Activated CD4-positive, alpha-beta T cell treated with anti-CD3 and anti-CD28 coated beads, Interleukin-2, amount 10 ng/mL, durations not matched to agents 7 days and 5 days (primary cell): ENCODE measurements at regions not wholly inside any gene's neighbourhood (a gene's known extent, or its start where the extent isn't known, plus 50 kb on each side); places are given as distances from the start of the nearest gene placed in this dataset.
"Not testable (repeated sequence)": the region's sequence is repeated elsewhere in the genome, so short reads cannot be mapped to it uniquely, and the experiment has no call there.

Experiments used
- CTCF ChIA-PET: fragments of 350-600 bp; sonication (Branson Sonifier 250); formaldehyde crosslinking; loops from one replicate; lab custom pipeline; 2021; ENCODE audit warnings: antibody characterized with exemption; lab: Charles Lee
- POLR2A ChIA-PET: fragments of 350-600 bp; sonication (Branson Sonifier 250); formaldehyde crosslinking; loops from one replicate; lab custom pipeline; 2021; ENCODE audit warnings: antibody characterized with exemption; lab: Charles Lee
- DNase-seq: peaks from one replicate; pipeline ENCODE4 v3.0.0-alpha.2; 2020
- H3K27ac Mint-ChIP-seq: one replicate; pipeline ENCODE4 v1.8.0; 2021; ENCODE audit warnings: mild to moderate bottlenecking, moderate library complexity, mixed read lengths
- H3K27me3 Mint-ChIP-seq: one replicate; pipeline ENCODE4 v1.8.0; 2021; ENCODE audit warnings: mixed read lengths
- H3K36me3 Mint-ChIP-seq: one replicate; pipeline ENCODE4 v1.8.0; 2021; ENCODE audit warnings: low read depth, mixed read lengths
- H3K4me1 Mint-ChIP-seq: one replicate; pipeline ENCODE4 v1.8.0; 2021; ENCODE audit warnings: mixed read lengths
- H3K4me3 Mint-ChIP-seq: one replicate; pipeline ENCODE4 v1.8.0; 2021; ENCODE audit warnings: mild to moderate bottlenecking, moderate library complexity, mixed read lengths
- H3K9me3 Mint-ChIP-seq: one replicate; pipeline ENCODE4 v1.8.0; 2021; ENCODE audit warnings: mixed read lengths

DNA sequence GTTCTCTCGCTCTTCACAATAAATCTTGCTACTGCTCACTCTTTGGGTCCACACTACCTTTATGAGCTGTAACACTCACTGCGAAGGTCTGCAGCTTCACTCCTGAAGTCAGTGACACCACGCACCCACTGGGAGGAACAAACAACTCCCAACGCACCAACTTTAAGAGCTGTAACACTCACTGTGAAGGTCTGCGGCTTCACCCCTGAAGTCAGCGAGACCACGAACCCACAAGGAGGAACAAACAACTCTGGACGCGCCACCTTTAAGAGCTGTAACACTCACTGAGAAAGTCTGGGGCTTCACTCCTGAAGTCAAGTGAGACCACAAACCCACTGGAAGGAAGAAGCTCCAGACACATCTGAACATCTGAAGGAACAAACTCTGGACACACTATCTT lies 89.5 kb upstream of the ITM2A start:
- CTCF ChIA-PET, POLR2A ChIA-PET, H3K9me3 Mint-ChIP-seq, H3K4me1 Mint-ChIP-seq, H3K27me3 Mint-ChIP-seq, H3K27ac Mint-ChIP-seq, H3K4me3 Mint-ChIP-seq, H3K36me3 Mint-ChIP-seq: not testable (repeated sequence)
- DNase-seq, result peak; percentile 6

DNA sequence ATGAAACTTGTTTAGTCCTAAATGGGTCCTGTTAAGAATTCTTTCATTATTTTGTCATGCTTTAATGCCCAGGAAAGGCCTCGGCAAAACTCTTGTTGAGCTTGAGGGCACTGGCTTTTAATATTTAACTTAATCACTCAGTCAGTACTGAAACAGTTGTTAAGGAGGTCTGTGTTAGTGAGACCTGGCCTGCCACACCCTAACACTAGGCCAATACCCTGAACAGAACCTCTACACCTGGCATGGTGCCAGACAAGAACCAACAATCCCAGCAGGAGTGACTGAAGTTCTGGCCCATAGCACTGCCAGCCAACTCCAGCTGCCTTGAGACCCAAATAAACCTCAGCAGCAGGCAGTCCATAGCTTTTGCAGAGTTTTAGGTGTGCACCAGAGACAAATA lies 85.7 kb upstream of the ITM2A start:
- H3K27ac Mint-ChIP-seq, result no peak overlapping the region
- no peaks in the 10 kb centered on the region for H3K36me3 Mint-ChIP-seq
- CTCF ChIA-PET, result no interaction called here
- DNase-seq, result no peak
- peaks cover 4% of the 10 kb centered on the region for H3K4me1 Mint-ChIP-seq
- POLR2A ChIA-PET, result no interaction called here
- no peak overlapping the region for H3K4me3 Mint-ChIP-seq
- no peaks in the 10 kb centered on the region for H3K27me3 Mint-ChIP-seq
- peaks cover 1% of the 10 kb centered on the region for H3K9me3 Mint-ChIP-seq

- Mint-ChIP-seq H3K27me3 (no peaks in the 10 kb centered on the region), H3K4me3 (no peak overlapping the region), H3K27ac (no peak overlapping the region), H3K9me3 (no peaks in the 10 kb centered on the region), H3K4me1 (no peaks in the 10 kb centered on the region), H3K36me3 (no peaks in the 10 kb centered on the region)
- ChIA-PET POLR2A (no interaction called here), CTCF (no interaction called here)
- no peak for DNase-seq
These were observed 77.6 kb upstream of the ITM2A start for GRCh38 chrX:79444694-79445210.

- H3K27ac Mint-ChIP-seq, result no peak overlapping the region
- H3K27me3 Mint-ChIP-seq, result no peaks in the 10 kb centered on the region
- no peaks in the 10 kb centered on the region for H3K9me3 Mint-ChIP-seq
- DNase-seq, result no peak
- no peaks in the 10 kb centered on the region for H3K36me3 Mint-ChIP-seq
- H3K4me3 Mint-ChIP-seq, result no peak overlapping the region
- ChIA-PET POLR2A (no interaction called here), CTCF (interaction anchor here (0.6 kb wide), 1 partner anchor 887 kb away, joined by 4 read pairs; no protein-coding TSS in a partner anchor)
- H3K4me1 Mint-ChIP-seq, result no peaks in the 10 kb centered on the region
These were observed 76.0 kb upstream of the ITM2A start for GRCh38 chrX:79443121-79443520.

DNA sequence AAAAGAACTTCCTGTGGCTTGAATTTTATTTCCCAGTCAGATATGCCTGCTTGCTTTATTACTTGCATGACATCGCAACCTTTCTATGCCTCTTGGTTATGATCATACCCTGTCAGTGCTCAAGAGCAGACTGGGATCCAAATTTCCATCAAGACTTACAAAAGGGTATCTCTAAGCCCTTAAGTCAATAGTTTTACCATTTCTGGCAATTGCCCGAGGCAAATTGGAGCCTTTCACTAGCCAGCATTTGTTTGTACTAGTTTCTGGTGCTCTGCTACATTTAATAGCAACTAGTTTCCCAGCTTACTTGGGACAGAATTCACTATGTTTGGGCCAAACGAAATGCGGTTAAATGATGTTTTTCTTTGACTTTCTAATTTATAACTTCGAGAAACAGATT lies 73.2 kb upstream of the ITM2A start:
- POLR2A ChIA-PET, result no interaction called here
- Mint-ChIP-seq H3K4me3 (no peak overlapping the region), H3K27ac (no peak overlapping the region), H3K9me3 (no peaks in the 10 kb centered on the region), H3K4me1 (no peaks in the 10 kb centered on the region), H3K36me3 (no peaks in the 10 kb centered on the region), H3K27me3 (no peaks in the 10 kb centered on the region)
- CTCF ChIA-PET, result no interaction called here
- DNase-seq, result no peak
